KBM-7 (cell line): ENCODE measurements at regions not wholly inside any gene's neighbourhood (a gene's known extent, or its start where the extent isn't known, plus 50 kb on each side); places are given as distances from the start of the nearest gene placed in this dataset.

Experiments
- DNase-seq: peaks from one replicate; pipeline ENCODE4 v3.0.0-alpha.2; 2015
- in situ Hi-C: fragments of 300-500 bp; cut with MboI; formaldehyde crosslinking; loops from 2 replicates; pipeline ENCODE4 v1.14.3; 2020; ENCODE audit warnings: low sequenced_read_pairs, low pct_unique_long_range_greater_than_20kb, mixed read lengths

DNA sequence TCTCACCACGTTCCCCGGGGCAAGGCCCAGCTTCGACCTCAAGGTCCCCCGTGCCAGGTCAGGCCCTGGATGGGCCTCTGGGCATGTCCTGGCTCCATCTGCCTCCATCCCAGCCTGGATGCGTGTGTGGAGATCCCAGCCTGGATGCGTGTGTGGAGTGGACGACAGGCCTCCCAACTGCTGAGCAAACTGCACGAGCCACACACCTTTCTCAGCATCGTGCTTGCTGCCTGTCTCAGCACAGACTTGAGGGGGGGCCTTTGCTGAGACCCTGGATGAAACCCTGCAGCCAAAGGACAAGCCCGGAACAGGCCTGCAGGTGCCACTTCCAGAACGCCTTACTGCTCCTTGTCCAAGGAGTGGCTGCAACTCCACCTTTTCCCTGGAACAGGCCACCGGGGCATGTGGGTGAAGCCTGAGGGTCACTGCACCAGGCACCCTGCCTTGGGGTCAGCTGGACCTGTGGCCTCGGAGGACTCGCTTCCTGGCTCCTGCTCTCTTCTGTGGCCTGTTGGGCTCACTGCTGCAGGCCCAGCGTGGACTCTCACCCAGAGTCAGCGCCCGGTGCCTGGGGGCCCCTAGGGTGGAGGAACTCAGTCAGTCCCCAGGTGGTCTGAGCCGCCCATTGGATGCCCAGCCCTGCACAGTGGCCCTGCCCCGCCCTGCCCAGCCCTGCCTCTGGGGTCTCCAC is 176.0 kb downstream of the KIF26A start:
- in situ Hi-C loops = no loop called here
- DNase-seq = no peak

DNA sequence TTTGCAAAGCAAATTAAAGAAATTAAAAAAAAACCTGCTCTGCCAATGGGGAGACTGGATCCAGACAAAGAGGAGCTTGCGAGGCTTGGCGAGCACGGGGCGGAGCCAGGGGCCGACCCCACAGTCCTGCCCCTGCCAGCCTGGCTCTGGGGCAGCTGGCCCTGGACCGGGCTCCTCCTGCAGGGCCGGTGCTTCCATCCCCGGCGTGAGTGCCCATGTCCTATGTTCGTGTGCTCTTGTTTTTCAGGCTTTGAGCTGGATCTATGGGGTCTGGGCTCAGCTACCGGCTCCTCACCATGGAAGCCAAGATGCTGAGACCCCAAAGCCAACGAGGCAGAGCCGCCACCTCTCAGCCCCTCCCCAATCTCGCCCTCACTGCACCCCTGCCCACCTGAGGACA is 176.8 kb downstream of the KIF26A start:
- no peak for DNase-seq
- in situ Hi-C loops = no loop called here

DNA sequence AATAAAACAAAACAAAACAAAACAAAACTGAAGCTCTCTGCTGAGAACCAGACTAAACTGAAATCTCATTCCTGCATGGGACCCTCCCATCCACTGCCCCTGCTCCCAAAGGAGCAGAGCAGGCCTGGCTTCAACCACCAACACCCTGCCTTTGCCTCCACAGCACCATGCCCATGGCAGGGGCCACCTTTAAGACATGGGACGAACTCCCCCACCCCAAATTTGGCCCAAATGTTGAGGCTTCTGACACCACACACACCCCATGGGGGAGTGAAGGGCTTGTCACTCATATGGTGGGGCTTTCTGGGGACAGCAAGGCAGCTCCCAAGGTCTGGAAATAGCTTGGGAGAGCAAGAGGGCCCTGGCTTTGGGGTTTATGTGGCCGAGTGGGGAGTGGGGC is 177.2 kb downstream of the KIF26A start:
- in situ Hi-C loops = no loop called here
- no peak for DNase-seq

DNA sequence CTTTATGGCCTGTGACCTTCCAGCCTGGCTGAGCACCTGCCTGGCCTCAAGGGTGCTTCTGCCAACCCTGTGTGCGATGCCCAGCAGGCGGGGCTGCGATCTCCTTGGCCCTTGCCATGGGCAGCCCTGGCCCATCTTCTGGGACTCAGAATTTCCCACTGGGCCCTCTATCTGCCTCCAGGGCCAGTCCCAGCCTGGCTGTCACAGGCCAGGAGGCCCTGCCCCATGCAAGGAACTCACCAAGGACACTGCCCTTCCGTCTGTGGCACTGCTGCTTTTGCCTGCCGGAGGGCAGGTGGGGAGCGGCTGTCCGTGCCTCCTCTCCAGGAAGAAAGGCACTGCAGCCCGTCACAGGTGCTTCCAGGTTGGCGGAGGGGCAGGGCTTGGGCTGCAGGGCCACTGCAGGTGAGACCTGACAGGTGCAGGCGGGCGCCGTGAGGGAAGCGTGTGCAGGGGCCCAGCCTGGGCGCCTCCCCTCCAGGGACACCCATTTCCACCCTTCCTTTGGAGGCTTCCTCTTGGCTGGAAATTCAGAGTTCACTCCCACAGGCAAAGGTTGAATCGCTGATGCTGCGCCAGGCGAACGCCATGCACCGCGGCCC is 177.8 kb downstream of the KIF26A start:
- no peak for DNase-seq
- in situ Hi-C loops = no loop called here

DNA sequence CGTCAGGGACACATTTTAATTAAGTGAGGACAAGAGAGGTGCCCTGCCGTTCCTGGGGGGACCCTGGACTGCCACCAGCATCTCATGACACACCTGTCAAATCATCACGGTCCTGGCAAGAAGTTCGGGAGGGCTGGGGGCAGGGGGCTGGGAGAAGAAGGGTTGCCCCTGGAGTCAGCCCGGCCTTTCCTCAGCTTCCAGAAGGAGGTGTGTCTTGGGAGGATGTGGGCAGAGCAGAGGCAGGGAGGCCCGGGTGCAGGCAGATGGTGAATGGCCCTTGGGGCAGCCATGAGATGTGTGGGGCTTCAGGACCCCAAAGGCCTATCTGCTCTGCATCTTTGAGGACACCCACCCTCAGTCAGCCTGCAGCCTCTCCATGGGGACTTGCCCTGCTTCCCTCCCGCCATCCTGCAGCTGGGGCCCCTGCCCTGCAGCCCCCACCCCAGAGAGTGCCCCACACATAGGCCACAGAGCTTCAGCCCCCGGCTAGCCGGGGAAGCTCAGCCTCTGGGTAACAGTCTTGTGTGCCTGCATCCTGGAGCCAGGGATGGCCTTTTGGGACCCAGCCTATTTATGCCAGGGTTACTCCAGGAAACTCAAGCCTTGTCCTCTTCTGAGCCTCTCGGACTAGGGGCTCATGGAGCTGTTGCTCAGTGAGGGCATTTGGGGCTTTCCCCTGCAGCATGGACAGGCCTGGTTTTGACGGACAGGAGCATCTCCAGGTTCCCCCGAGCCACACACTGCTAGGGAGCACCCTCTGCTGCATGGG is 178.5 kb downstream of the KIF26A start:
- DNase-seq = no peak
- in situ Hi-C loops = no loop called here

DNA sequence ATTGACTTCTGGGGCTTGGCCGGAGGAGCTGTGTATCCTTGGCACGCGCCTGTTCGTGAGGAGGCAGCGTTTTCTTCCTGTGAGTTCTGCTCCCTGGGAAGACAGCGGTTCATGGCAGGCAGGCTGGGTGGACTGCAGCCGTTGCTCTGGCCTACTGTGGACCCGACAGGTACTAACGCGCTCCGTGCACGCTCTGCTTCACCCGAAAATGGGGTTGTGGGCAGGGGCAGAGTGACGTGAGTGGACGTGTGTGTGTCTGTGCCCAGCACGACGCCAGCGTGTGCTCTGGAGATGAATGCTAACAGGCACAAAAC is 179.1 kb downstream of the KIF26A start:
- in situ Hi-C loops = no loop called here
- no peak for DNase-seq

DNA sequence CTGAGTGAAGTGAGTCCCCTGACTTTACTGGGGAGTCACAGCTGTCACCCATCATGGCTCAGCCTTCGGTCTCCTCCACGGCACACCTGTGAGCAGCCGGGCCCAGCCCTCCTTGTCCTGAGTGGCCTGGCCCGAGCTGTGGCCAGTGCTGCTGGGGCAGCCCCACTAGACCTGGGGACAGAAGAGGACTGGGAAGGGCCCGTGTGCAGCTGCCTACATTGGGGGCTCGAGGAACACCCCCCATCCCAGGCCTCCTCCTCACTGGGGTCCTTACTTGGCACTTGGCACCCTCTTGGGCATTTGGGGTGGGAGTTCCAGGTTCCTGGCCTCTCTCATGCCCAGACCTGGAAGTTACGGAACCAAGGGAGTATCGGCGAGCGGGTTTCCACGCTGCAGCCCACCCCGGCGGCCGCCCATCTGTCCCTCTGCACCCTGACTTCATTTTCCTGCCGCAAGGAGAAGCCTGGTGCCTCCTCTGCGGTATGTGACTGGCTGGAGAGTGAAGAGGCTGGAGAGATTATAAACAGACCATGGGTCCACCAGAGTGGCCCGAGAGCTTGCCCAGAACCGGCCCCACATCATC is 179.7 kb downstream of the KIF26A start:
- DNase-seq = no peak
- in situ Hi-C loops = no loop called here

DNA sequence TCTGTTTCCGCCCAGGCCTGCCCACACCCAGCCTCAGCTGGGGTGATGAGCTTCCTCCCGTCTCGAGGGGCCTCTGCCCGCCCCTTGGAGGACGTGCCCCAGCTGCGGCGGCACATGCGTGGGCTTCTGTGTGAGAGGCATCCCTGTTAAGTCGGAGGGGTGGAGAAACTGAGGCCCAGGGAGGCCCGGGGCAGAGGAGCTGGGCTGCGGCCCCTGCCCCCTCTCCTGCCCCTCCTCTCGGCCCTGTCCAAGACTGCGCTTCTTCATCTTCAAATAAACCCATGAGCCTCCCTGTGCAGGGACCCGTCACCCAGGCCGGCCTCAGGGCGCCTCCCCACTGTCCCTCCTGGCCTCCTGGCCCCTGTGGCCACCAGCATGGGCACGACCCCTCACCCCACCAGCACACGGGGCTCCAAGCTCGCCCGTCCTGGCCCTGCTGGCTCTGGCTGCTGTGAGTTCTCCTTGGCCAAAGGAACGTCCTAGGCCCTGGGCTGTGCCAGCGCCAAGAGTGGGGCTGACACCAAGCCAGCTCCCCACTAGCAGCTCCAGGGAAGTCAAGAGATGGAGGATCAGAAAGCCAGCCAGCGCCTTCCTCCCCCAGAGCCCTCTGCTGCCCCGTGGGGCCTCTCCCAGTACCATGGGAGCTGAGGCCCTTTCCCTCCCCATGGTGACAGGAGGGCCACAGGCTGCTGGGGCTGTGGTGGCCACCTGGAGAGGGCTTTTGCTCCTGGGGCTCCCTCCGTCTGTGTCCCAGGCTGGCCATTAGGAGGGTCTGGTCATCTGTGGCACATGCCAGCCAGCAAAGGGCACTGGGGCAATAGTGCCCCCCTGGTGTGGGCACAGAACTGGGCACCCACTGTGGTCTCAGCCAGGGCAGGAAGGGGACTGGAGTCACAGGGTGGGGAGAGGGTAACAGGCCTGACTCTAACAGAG is 180.4 kb downstream of the KIF26A start:
- in situ Hi-C loops = no loop called here
- no peak for DNase-seq

DNA sequence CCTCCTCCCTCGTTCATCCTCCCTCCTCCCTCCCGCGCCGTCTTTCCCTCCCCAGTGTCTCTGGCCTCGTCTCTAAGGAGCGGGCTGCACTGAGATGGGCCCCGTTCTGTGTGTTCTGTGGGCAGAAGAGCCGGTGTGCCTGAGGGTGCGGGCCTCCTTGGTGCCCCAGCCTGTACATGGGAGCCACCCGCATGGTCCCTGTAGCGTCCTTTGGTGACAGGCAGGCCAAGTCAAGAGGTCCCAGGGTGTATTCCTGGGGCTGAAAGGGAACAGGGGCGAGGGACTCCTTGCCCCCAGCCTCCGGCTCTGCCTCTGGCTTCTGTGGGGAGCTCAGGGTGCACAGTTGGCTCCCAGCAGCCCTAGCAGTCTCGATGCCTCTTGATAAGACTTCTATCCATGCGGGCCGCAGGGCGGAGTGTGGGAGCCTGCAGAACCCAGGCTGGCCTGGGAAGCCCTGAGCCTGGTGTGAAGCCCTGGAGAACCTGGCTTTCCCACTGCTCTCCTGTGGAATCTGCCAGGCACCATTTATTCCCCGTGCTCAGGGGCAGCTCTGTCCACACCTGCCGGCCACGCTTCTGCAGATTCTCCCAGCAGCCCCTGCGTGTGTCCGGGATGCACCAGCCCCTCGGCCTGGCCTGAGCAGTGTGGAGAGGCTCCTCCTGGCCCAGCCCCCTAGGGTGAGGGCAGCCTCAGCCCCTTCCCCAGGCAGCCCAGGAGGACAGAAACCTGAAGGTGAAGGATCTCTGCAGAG is 181.3 kb downstream of the KIF26A start:
- in situ Hi-C loops = no loop called here
- DNase-seq = no peak

DNA sequence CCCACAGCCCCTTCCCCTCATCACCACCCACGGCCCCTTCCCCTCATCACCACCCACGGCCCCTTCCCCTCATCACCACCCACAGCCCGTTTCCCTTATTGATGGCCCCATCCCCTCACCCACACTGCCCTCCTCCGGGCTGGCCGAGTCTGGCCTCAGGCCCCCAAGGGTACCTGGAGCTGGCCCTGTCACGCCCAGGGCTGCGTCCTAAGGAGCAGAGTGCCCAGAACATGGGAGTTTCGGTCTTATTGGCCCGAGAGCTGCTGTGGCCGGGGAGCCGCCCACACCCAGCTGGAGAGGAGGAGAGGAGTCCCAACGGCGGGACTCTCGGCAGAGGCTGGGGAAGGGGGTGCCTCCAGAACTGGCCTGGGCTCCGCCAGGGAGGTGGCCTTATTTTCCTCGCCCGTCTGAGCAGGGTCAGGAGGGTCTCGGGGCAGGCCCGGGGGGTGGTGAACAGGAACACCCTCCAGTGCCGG is 182.3 kb downstream of the KIF26A start:
- in situ Hi-C loops = no loop called here
- DNase-seq = no peak

DNA sequence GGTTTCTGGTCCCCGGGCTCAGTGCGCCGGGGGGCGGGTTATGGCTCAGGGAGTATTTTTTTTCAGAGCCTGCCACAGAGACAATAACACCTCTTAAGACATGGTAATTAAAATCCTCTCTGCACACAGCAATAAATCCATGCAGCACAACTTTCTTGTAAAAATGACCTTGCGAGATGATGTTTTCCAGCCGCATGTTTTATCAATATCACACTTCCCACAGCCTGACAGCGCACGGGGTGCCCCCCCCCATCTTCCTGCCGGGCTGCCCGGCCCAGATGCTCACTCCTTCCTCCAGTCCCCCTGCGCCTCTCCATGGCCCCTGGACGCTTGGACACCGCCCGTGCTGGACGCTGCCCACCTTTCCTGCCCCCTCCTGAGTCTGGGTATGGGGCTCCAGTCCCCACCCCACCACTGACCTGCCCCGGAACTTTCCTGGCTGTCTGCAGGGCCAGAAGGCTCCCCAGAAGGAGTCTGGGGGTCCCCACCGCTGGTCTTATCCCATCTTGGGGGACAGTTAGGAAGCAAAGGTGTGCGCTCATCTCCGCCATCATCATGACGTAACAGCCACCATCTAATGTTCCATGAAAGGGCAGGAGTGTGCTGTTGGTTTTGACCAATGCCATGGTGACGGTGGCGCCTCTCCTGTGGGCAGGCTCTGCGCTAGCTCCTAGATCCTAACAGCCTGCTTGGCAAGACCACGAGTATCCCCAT is 182.9 kb downstream of the KIF26A start:
- no peak for DNase-seq
- in situ Hi-C loops = no loop called here

DNA sequence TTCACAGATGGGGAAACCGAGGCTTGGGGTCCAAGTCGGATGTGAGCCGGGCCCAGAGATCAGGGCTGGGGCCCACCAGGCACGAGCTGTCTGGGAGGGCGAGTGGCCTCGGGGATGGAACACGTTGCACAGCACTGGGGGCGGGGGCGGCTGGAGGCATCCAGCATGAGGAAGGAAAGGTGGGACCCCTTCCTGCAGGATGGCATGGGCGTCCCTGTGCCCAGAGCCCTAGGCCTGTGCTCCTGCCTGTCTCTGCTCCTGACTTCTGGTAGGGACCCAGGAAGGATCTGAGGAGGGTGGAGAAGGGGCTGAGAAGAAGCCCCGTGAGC is 183.4 kb downstream of the KIF26A start:
- DNase-seq = no peak
- in situ Hi-C loops = no loop called here

DNA sequence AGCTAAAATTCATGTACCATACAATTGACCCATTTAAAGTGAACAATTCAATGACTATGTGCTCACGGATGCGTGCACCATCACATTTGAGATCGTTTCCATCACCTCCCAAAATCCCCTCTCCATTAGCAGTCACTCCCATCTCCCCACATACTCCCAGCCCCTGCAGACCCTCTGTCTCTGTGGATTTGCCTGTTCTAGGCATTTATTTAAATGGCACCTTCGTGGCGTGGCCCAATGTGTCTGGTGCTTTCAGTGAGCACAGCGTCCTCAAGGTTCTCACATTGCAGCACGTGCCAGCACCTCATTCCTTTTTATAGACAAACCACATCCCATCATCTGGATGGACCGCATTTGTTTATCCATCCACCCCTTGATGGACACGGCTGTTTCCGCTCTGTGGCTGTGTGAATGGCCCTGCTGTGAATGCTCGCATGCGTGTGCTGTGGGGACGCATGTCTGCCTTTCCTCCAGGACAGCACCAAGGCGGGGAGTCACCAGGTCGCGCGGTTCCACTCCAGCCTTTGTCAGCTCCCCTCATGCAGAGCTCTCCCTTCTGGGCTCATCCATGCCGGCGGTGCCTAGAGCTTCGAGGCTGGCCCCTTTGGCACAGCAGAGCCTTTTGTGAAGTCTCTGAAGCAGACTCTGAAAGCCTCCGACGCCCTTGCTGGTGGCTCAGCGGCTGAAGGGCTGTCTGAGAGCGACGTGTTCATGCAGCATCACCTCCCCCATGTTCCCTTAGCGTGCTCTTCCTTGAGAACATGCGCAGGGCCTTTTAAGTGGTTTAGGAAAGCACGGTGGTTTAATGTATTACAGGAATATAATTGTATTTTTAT is 184.4 kb downstream of the KIF26A start:
- DNase-seq = peak; percentile 41
- in situ Hi-C loops = no loop called here

DNA sequence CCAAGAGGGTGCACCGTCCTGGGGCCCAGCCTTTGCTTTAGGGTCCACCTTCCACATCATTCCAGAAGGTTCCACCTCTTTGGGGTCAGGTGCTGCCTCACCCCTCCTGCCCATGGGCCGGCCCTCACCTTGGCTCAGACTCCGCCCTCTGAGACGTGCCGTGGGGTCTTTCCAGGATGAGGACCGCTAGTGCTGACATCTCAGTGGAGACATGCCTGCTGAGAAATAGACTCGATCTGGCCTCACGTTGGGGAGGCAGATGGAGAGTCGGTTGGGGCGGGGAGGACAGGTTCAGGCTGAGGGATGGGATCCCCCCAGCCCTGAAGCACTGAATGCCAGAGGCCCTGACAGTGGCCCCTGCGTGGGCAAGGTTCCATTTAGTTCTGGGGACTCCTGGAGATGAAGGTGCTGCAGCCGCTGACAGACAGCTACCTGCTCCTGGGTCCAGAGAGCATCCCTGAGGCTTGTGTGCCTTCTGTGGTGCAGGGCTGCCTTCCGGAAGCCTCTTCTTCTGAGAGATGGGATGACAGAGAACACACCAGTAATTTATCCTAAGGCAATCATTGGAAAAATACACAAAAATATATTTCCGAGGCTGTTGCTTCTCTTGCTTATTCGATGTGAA is 185.3 kb downstream of the KIF26A start:
- no peak for DNase-seq
- in situ Hi-C loops = no loop called here

DNA sequence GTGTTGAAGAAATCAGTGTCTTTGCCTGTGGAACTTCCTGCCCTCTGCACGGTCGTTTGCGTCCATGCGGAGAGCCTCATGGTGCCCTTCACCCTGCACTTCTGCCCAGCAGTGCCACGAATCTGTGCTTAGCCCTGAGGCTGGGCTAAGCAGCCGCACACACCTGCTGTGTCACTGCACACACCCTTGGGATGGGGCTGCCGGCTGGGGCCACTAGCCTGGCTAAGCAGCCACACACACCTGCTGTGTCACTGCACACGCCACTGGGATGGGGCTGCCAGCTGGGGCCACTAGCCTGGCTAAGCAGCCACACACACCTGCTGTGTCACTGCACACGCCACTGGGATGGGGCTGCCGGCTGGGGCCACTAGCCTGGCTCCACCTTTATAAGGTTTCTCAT is 188.5 kb downstream of the KIF26A start:
- in situ Hi-C loops = no loop called here
- DNase-seq = no peak

DNA sequence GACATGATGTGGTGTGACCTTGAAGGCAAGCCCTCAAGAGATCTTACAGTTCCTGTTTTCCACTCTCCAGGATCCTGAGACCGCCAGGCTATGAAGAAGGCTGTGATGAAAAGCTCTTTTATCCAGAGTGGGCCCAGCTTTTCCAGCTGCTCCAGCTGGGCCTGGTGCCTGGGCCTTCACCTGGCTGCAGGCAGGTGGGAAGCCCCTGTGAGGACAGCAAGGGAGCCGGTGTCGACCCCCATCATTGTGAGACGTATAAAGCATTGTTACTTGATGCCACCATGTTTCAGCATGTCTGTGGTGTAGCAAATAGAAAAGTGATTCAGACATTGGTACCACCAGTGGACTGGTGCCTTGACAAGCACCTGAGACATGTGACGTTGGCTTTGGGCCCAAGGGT is 190.2 kb downstream of the KIF26A start:
- in situ Hi-C loops = no loop called here
- no peak for DNase-seq

DNA sequence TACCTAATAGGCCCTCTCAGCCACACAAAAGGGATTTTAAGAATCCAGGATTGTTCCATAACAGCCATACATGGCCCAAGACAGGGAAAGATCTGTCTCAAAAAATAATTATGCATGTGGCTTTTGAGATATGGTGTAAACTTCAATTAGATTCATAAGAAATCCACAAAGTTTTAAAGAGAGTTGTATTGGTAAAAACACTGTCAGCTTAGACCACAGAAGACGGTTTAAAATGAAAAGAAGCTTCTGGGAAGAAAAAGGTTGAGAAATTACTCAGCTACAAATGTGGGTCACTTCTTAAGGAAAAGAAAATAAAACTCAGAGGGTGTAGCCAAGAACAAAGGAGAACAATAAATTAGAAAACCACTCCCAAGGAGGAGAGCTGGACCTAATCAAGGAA is 191.4 kb downstream of the KIF26A start:
- in situ Hi-C loops = no loop called here

More for the DNA sequence above, 191.4 kb downstream of the KIF26A start:
- DNase-seq = no peak
